ENCODE measurements at regions not wholly inside any gene's neighbourhood (a gene's known extent, or its start where the extent isn't known, plus 50 kb on each side); places are given as distances from the start of the nearest gene placed in this dataset.

GRCh38 chr1:228938537-228938901 is 203.2 kb downstream of the RHOU start (continued):
- TF ChIP-seq PITX1 (CRISPR knock-in tag; IDR thresholded peaks at IDR 0.05), result 0 out of 2 replicates have a peak, but pooled peaks have one; percentile 25
- TF ChIP-seq ZNF761 (CRISPR knock-in tag; conservative IDR thresholded peaks at IDR 0.05), result no peak
- TF ChIP-seq ZNF558 (CRISPR knock-in tag; IDR thresholded peaks at IDR 0.05; ENCODE audit: borderline replicate concordance), result no peak
- no peak for TF ChIP-seq RCOR2 (CRISPR knock-in tag; IDR thresholded peaks at IDR 0.05)
- TF ChIP-seq ZFP36L1 (CRISPR knock-in tag; IDR thresholded peaks at IDR 0.05), result no peak
- TF ChIP-seq DMAP1 (CRISPR knock-in tag; IDR thresholded peaks at IDR 0.05), result no peak
- no peak for TF ChIP-seq ZSCAN20 (CRISPR knock-in tag; IDR thresholded peaks at IDR 0.05; ENCODE audit: borderline replicate concordance)
- no peak for TF ChIP-seq CBFB (CRISPR knock-in tag; IDR thresholded peaks at IDR 0.05)
- TF ChIP-seq ZNF7 (CRISPR knock-in tag; IDR thresholded peaks at IDR 0.05), result no peak
- no peak; the same call in 1 of the 2 replicates for TF ChIP-seq ZNF605 (CRISPR knock-in tag; IDR thresholded peaks at IDR 0.05)
- TF ChIP-seq GATA4 (IDR thresholded peaks at IDR 0.05; ENCODE audit: borderline replicate concordance, low read depth), result no peak
- TF ChIP-seq DNMT3B (CRISPR knock-in tag; conservative IDR thresholded peaks at IDR 0.05), result no peak
- TF ChIP-seq FOSL2 (CRISPR knock-in tag; IDR thresholded peaks at IDR 0.05), result no peak
- no peak for TF ChIP-seq KDM1A (CRISPR knock-in tag; IDR thresholded peaks at IDR 0.05)

GRCh38 chr1:228939001-228939691 is 203.9 kb downstream of the RHOU start:
- BruUV-seq (replicated peaks), result no TSS peak
- DNase-seq (ENCODE audit: low spot score) (no peak), ATAC-seq (no peak), FAIRE-seq (no peak)
- H3K9me3 ChIP-seq (ENCODE audit: low read length), result no peaks in the 10 kb centered on the region
- no peak overlapping the region for H3K4me3 ChIP-seq (replicated peaks in 1 of 3; ENCODE audit: insufficient read depth in 1 of 3, low read depth in 2 of 3, low read length in 3 of 3)
- in situ Hi-C loops (cut with HindIII; ENCODE audit: extremely low pct_ligation_motif_present, low pct_unique_long_range_greater_than_20kb) (no loop called here), intact Hi-C loops (cut with micrococcal nuclease; ENCODE audit: unreplicated experiment) (loop anchor here (5.0 kb wide), 1 partner anchor 102 kb away; no protein-coding TSS in a partner anchor)
- peak overlapping the region; percentile 66; the same call in 1 of the 2 replicates for H3K9ac ChIP-seq (ENCODE audit: insufficient read depth, low read depth, low read length)
- H4K20me1 ChIP-seq (ENCODE audit: insufficient read depth, low read length), result no peaks in the 10 kb centered on the region
- H3K4me1 ChIP-seq (ENCODE audit: insufficient read depth, low read length), result peaks cover 77% of the 10 kb centered on the region
- H2AFZ ChIP-seq (ENCODE audit: low read length), result no peak overlapping the region
- H3K36me3 ChIP-seq (replicated peaks in 1 of 2; ENCODE audit: control insufficient read depth in 1 of 2, insufficient read depth in 2 of 2, low read length in 2 of 2), result no peaks in the 10 kb centered on the region
- H3K27me3 ChIP-seq (ENCODE audit: control insufficient read depth in 1 of 2, insufficient read depth in 2 of 2, low read length in 2 of 2), result no peaks in the 10 kb centered on the region
- H3K79me2 ChIP-seq (ENCODE audit: insufficient read depth, low read length), result no peaks in the 10 kb centered on the region
- POLR2A ChIA-PET, result interaction anchor here (1.0 to 1.6 kb wide), 4 partner anchors 15 to 191 kb away, joined by 3 to 8 read pairs (median 5); no protein-coding TSS in a partner anchor
- 75% methylated on average over 6 of the region's 6 CpGs for WGBS (ENCODE audit: low lambda C conversion rate)
- H3K4me2 ChIP-seq (ENCODE audit: low read depth, low read length), result peak overlapping the region; percentile 75
- CTCF ChIA-PET (ENCODE audit: low intra/inter-chr PET ratio, low total read pairs), result no interaction called here
- H3K27ac ChIP-seq (ENCODE audit: extremely low read length, insufficient read depth, low read length), result peak overlapping the region; percentile 74
- TF ChIP-seq ZNF232 (CRISPR knock-in tag; IDR thresholded peaks at IDR 0.05; ENCODE audit: borderline replicate concordance) (no peak), ZNF3 (CRISPR knock-in tag; IDR thresholded peaks at IDR 0.05) (0 out of 2 replicates have a peak, but pooled peaks have one; percentile 58), ZNF629 (CRISPR knock-in tag; conservative IDR thresholded peaks at IDR 0.05) (peak; percentile 98), HNF1B (CRISPR knock-in tag; IDR thresholded peaks at IDR 0.05) (0 out of 2 replicates have a peak, but pooled peaks have one; percentile 2), ZNF430 (CRISPR knock-in tag; IDR thresholded peaks at IDR 0.05) (peak; percentile 14; the same call in 1 of the 2 replicates), ZNF570 (CRISPR knock-in tag; IDR thresholded peaks at IDR 0.05; ENCODE audit: borderline replicate concordance) (no peak), TFE3 (CRISPR knock-in tag; IDR thresholded peaks at IDR 0.05) (no peak), HNRNPUL1 (IDR thresholded peaks at IDR 0.05; ENCODE audit: low read depth, low read length) (no peak), POGZ (CRISPR knock-in tag; IDR thresholded peaks at IDR 0.05) (no peak; the same call in 1 of the 2 replicates)

Measured in HepG2 (cell line).